Left ventricle myocardium superior (tissue), 1 donor: ENCODE measurements at regions not wholly inside any gene's neighbourhood (a gene's known extent, or its start where the extent isn't known, plus 50 kb on each side); places are given as distances from the start of the nearest gene placed in this dataset.
"Not testable (repeated sequence)": the region's sequence is repeated elsewhere in the genome, so short reads cannot be mapped to it uniquely, and the experiment has no call there.

Experiments used
- ATAC-seq: fragments of 200-7000 bp; cut with Tn5 transposase; one replicate; pipeline ENCODE4 v1.9.1; 2020; ENCODE audit warnings: mild to moderate bottlenecking, moderate library complexity
- DNase-seq: peaks from one replicate; pipeline ENCODE4 v3.0.0-alpha.2; 2020
- intact Hi-C: fragments of 100-400 bp; cut with micrococcal nuclease; formaldehyde crosslinking; loops from one replicate; pipeline ENCODE4 v1.11.0; 2022
- donor health status: DM: no; HTN: yes; CAD: no; lungs with severe emphysema.

DNA sequence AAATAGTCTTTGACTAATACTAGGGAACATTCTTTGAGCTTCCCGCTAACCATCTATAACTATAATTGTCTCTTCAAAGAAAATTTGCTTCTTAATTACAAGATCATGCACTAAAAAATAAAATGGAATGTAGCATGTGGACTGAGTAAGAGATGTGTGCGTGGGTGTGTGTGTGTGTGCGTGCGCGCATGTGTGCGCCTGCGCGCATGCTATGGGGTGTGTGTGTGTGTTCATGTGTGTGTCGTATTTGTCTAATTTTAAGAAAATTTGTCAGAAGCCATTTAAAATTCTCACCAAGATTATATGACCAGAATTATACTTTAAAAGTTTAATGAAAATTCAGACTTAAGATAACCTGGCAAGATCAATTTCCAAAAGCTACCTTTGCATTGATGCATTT, 593.0 kb downstream of the ACTL7B start:
- DNase-seq (no peak), ATAC-seq (no peak)
- intact Hi-C loops = no loop called here

DNA sequence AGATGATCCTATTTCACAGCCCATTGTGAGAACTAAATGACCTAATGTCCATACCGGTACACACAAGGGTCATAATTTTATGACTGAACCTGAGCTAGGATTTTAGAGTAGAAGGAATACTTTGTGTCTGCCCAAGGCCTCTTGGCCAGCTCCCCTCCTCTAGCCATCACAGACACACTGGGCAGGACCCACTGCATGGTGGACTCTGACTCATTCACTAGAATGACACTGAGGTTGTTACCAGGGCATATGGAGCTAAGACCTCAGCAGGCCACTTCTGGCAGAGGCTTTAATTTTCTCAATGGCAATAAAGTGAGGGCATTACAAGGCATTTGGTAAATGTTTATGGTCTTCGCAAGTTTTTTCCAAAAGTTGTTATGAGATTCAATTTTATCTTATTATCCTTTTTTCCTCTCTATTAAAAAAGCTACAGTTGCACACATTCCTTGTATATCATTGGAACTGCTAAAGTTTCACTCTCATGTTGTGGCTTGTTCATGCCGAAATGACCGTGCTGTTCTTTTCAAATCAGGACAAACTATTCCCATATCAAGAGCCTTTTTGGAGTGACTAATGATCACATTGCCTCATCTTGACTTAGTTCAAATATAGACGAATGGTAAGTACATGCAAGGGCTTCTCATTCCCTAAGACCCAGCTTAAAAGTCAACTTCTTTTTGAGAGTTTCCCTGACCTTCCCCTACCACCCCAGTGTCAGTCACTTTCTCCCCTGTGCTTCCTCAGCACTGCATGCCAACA, 595.7 kb downstream of the ACTL7B start:
- DNase-seq (no peak), ATAC-seq (no peak)
- intact Hi-C loops = no loop called here

DNA sequence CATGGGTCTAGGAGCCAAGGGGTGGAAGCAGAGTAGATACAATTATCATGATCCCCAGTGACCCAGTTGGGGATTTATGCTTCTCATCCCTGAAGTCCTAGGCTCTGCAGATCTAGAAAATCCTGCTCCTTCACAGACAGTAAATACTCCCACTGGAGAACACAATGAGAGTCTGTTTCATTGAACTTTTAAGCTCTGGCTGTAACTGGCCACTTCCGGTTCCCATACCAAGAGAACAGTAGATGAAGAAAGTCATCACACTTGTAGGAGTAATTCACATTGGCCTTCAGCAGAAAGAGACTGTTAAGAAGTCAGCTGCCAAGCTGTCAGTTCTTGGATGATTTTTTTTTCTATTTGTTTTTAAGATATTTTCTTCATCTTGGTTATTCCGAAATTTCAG, 597.1 kb downstream of the ACTL7B start:
- intact Hi-C loops = no loop called here
- no peak for DNase-seq

DNA sequence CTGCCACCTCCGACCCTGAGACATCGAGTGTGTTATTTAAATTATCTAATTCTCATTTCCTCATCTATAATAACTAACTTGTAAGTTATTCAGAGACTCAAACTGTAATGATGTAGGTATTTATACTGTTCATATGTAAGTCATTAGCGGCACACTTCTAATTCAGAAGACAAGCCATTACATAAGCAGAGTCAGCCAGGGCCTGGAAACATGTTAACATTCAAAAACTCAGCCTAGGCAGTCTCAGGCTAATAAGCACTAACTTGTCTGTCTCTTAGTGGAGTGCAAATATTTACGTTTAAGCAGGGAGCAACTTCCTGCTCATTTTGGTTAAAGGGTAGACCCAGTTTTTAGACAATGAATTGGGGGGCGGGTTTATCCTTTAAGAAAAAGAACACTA, 598.4 kb downstream of the ACTL7B start:
- DNase-seq = no peak
- ATAC-seq = no peak
- intact Hi-C loops = no loop called here

More for the DNA sequence above, 597.1 kb downstream of the ACTL7B start:
- no peak for ATAC-seq

DNA sequence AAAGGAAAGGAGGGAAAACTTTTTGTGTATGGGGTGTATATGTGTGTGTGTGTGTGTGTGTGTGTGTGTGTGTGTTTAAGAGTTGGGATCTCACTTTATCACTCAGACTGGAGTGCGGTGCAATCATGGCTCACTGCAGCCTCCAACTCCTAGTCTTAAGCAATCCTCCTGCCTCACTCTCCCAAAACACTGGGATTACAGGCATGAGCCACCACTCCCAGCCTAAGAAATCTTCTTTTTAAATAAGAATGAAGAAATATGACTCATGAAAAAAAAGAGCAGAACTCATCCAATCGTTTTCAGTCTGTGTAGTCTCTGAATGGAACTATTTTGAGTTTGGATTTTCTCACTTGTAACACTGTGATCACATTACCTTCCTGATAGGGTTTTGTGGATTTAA, 601.5 kb downstream of the ACTL7B start:
- intact Hi-C loops = no loop called here
- ATAC-seq (no peak), DNase-seq (no peak)

DNA sequence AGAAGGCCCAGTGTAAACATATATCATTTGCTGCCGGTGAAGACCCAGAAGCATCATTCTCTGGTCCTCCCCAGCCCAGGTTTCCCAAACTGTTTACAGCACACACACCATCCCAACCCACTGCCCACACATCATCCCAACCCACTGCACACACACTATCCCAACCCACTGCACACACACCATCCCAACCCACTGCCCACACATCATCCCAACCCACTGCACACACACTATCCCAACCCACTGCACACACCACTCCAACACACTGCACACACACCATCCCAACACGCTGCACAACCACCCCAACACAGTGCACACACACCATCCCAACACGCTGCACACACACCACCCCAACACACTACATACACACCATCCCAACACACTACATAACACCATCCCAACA, 608.4 kb downstream of the ACTL7B start:
- ATAC-seq, DNase-seq, intact Hi-C loops: not testable (repeated sequence)

DNA sequence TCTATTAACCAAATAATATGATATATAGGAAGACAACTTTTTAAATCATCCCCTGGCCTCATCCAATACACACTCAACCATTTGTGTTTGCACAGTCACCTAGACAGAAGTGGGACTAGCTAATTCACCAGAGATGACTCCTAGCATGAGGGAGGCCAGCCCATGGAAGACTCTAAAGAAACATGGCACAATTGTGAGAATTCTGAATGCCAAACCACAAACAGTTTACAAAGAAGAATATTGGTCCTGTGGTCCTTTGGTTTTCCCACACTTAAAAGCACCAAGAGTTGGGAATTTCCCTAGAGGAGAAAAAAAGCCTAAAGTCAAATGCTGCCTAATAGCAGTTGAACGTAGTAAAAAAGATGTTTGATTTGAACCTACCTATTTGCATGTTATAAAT, 609.9 kb downstream of the ACTL7B start:
- intact Hi-C loops = no loop called here
- ATAC-seq (no peak), DNase-seq (no peak)

DNA sequence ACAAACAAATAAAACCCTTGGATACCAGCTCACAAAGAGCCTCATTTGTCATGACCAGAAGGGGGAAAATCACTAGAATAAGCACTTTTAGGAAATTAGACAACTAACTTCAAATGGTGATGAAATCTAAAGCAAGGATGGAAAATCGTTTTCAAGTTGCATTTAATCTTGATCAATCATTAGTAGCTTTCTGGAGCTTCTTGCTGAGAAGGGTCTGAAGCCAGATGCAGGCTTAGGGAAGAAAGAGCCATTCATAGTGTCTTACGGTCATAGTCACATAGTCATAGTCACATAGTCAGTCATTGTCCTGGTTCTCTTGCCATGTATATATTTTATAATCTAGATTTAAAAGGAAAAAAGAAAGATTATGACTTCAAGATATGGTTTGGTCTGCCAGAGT, 610.5 kb downstream of the ACTL7B start:
- ATAC-seq (no peak), DNase-seq (no peak)
- intact Hi-C loops = no loop called here

DNA sequence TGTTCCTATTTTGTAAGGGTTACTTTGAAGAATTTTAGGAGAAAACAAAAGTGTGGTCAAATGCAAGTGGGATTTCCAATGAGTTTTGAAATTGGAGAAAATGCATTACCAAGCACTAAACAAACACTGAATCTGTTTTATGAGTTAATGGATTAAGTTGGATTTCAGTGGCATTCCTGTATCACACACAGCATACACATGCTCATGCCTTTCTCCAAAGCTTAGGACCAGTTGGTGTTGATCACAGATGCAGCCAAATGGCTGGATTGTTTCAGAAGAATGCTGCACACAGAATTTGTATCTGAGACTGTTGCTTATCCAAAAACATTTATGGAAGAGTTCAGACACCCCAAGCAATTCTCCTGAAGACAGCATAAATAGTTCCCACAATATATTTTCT, 611.1 kb downstream of the ACTL7B start:
- ATAC-seq (no peak), DNase-seq (no peak)
- intact Hi-C loops = no loop called here

DNA sequence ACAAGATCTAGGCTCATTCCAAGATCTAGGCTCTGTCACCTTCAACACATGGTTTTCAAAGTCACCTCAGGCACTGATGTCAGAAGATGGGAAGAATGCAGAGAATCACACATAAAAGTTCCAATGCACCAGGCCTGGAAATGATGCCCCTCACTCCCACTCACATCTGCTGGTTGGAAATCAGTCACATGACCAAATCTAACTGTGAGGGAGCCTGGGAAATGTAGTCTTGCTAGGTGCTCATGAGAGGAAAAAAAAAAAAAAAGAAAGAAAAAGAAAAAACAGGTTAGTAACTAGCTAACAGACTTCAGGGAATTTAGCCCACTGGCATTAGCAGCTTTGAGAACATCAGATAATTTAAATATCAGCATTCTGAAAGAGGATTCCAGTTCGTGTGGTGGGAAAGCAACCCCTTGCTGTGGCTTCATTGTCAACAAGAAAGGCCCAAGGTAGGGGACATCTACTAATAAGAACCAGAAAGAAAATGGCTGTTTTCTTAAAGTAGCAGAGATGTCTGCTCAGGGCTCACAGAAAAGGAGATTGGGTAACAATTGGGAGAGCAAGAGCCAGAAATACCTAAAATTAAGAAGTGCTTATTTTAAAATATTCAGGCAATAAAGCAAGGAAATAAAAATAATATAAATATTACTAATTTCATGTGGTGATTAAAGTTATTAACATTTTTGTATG, 614.3 kb downstream of the ACTL7B start:
- DNase-seq = no peak
- no peak for ATAC-seq
- intact Hi-C loops = no loop called here

DNA sequence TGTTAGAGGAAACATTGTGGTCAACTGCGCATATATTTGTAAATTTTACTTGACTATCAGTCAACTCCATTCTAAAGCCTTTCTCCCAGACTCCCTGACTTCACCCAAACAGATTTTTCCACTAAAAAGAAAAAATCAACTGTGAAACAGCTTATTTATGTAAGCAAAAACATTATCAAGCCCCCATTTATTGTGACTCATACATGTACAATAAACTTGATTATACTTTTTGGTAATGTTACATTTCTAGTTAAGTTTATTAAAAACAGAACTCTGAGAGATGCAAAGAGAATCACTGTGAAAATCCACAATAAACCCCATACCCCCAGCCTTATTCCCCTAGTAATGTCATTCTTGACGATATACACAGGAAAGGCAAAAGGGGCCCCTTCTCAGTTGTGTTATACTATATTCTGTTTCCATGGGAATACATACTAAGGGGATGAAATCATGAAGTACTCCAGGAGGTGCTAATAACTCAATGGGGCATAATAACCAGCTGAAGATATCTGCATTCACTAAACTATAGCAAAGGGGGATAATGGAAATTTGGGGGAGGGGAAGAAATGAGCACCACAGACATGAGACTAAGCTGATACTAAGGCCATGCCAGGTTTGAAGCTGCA, 616.0 kb downstream of the ACTL7B start:
- ATAC-seq (no peak), DNase-seq (no peak)
- intact Hi-C loops = no loop called here

DNA sequence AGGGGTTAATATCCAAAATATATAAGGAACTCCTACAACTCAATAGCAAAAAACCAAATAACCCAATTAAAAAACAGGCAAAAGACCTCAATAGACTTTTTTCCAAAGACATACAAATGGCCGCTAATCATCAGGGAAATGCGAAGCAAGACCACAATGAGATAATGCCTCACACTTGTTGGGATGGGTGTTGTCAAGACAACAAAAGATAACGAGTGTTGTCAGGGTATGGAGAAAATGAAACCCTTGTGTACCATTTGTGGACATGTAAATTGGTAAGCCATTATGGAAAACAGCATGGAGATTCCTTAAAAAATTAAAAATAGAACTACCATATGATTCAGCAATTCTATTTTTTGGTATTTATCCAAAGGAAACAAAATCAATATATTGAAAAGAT, 620.2 kb downstream of the ACTL7B start:
- ATAC-seq (no peak), DNase-seq (no peak)
- intact Hi-C loops = no loop called here

DNA sequence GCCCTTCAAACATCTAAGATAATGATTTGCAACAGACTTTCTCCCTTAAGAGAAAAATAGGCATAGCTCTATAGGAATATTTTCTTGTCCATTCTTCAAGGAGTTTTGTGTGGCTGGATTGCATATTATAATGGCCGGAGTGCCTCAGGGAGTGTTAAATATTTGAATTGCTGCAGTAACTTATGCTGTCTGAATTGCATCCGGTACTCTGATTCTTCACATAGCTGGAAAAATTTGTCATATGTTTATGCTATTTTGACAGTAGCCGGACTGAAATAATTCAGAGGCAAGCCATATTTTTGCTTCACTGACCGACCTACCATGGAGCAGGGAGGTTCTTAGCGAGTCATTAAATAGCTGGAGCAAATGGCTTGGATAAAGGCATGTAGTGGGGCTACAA, 621.0 kb downstream of the ACTL7B start:
- intact Hi-C loops = no loop called here
- no peak for DNase-seq
- ATAC-seq = no peak

DNA sequence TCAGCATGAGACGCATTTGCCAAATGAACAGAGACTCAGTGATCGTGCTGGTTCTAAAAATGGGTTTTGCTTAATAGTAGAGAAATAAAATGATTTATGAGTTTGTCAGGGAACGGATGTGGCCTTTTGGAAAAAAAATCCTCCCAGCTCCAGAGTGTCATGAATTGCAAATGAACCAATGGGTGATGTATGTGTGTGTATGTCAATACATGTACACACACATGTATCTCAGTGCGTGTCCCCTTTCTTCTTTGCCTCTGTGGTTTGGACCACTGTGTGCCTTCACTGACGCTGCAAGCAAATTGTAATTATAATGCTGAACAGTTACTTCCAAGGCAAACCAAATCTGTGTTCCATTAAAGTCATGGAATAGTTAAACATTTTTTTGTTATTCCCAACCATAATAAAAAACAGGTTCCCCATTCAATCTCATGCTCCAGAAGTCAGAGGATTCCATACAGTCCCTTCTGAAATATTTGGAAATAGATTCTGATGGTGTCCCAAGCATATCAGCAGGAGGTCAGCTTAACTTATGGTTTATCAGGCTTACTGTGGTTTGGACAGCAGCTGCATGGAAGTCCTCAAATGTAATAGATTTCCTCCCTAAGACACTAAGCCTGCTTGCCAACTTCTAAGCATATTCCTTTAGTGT, 630.5 kb downstream of the ACTL7B start:
- intact Hi-C loops = no loop called here
- no peak for ATAC-seq
- no peak for DNase-seq

DNA sequence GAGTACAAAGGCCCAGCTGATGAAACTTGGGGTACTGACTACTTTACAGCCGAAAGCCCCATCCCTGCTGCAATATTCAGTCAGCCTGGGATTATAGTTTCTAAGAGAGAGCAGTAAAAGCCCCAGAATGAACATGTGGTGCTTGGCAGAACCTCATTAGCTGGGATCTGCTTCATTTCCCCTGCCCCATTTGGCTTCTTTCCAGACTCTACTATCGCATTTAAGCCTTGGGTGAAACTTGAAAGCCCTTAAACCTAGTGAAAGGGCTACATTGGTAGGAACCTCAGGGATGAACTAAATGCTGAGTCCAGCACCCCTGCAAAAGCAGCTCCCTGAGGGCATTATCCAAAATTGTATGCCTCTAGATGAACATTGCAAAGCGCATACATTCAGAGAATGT, 631.1 kb downstream of the ACTL7B start:
- intact Hi-C loops = no loop called here
- ATAC-seq = no peak
- no peak for DNase-seq

DNA sequence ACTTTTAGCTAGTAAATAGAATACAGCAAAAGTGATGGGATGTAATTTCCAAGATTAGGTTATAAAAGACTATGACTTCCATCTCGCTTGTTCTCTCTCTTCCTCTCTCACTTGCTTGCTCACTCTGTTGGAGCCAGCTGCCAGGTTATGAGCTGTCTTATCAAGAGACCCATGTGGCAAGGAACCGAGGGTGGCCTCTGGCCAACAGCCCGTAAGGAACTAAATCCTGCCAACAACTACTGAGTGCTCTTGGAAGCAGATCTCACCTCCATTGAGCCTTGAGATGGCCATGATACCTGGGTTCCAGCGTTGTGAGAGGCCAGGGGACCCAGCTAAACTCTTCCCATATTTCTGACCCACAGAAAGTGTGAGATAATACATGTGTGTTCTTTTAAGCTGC, 636.1 kb downstream of the ACTL7B start:
- intact Hi-C loops = no loop called here
- DNase-seq (no peak), ATAC-seq (no peak)

DNA sequence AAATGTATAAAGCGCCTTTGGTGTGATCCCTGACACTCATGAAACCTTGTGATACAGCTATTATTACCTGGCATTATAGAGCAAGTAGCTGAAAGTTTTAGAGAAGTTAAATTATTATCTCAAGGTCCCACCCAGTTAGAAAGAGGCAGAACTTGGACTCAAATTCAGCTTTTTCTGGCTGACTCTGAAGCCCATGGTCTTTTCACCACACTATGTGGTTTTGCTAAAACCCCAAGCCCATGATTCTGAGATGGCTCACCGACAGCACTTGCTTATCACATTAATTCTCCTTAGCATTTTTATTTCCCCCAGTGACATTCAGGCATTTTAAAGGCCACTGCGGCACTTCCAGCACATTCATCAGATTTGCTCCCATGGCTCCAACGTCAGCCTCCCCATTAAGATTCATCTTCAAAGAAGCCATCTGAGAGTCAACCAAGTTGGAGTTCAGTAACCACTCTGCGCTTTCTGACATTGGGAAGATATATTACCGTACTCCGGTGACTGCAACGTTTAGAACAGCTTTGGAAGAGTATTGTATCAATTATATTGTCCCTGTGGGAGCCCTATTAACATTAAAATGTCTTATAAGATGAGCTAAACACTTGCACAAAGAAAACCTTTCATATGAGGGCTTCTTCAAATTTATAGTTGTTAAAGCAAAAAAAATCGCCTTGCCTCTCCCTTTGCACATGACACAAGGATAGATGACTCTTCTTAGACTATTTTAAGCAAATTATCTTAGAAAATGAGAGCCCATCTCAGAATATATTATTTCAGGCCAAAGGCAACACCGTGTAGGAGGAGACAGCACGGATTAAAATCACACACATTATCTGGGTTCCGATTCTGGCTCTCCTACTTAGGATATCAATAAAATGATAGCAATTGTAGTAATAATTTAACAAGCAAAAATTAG, 638.1 kb downstream of the ACTL7B start:
- intact Hi-C loops = no loop called here

DNA sequence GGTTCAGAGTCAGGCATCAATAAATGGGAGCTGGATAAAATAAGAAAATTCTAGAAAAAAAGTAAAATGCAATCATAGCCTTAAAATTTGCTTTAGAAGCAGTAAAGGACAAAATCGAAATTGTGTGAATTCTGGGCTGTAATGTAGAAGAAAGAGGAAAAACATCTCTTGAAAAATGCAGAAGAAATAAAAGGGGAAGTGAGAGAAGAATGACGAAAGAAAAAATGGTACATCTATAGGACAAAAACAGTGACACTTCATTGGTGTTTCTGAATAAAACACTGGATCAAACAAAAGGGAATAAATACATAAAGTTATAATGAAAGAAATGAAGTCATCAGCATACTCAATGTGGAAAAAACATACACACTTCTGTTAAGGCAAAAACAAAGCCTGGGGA, 642.3 kb downstream of the ACTL7B start:
- ATAC-seq (no peak), DNase-seq (no peak)
- intact Hi-C loops = no loop called here

More for the DNA sequence above, 638.1 kb downstream of the ACTL7B start:
- DNase-seq (no peak), ATAC-seq (no peak)

DNA sequence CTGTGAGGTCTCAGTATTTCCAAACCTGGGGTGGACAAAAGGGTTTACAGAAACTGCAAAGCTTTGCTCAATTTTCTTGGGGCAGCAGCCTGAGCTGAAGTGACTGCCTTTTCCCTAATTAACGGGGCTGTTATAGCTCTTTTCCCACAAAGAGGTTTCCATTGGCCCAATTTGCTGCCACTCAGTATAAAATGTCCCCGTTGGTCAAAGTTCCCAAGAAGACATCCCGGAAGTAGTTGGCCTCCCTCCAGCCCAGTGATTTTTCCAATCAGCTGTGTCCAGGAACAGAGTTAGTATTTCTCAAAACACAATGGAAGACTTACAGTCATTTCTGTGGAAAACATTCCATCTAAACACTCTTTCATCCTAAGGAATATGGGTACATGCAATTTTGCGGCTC, 643.6 kb downstream of the ACTL7B start:
- intact Hi-C loops = no loop called here
- DNase-seq (no peak), ATAC-seq (no peak)
